HG03558 (cell line): ENCODE measurements at regions not wholly inside any gene's neighbourhood (a gene's known extent, or its start where the extent isn't known, plus 50 kb on each side); places are given as distances from the start of the nearest gene placed in this dataset.
"Not testable (repeated sequence)": the region's sequence is repeated elsewhere in the genome, so short reads cannot be mapped to it uniquely, and the experiment has no call there.

Experiments
- ATAC-seq: cut with Tn5 transposase; IDR thresholded peaks from one replicate; pipeline ENCODE4 v1.9.1; 2021; ENCODE audit warnings: moderate number of reproducible peaks; ENCODE audit not compliant: unreplicated experiment; ENCODE audit errors: extremely low read depth

DNA sequence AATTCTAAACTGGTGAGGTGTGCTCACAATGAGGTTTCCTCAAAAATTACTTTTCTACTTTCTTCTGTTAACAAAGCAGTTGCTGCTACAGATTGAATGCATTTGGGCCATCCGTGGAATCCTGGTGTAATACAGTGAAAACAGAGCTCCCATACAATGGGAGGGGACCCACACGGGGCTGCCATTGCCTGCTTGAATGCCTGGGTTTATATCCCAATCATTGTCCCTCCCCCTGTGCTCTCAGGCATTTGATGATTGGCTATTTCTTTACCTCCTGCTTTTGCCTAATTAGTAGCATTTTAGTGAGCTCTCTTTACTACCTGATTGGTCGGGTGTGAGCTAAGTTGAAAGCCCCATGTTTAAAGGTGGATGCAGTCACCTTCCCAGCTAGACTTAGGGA is 52.9 kb upstream of the CSF1 start:
- not testable (repeated sequence) for ATAC-seq

DNA sequence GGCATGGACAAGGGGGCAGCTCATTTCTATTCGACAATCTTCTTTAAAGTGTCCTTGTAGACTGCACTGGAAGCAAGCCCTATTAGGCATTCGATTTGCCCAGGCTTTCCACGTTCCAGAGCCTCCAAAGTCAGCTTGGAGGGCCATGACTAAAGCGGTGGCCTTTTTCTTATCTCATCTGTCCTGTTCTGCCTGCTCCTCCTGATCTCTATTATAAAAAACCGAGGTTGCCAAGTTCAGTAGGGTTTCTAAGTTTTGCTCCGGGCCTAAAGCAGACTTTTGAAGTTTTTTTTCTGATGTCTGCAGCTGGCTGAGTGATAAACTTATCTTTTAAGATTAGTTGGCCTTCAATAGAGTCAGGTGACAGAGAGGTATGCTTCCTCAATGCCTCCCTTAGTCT is 54.7 kb upstream of the CSF1 start:
- ATAC-seq, result not testable (repeated sequence)

DNA sequence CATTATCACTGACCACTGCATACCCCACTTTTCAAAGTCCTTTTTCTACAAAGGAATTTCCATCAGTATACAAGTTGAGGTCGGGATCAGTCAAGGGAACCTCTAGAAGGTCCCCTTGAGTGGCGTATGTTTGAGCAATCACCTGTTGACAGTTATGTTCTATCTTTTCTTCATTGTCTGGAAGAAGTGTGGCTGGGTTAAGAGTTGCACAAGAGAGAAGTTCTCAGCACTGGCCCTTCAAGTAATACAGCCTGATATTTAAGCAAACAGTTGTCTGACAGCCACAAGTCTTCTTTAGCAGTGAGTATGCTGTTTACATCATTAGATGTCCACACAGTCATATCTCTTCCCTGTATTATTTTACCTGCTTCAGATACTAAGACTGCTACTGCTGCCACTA is 56.7 kb upstream of the CSF1 start:
- not testable (repeated sequence) for ATAC-seq

DNA sequence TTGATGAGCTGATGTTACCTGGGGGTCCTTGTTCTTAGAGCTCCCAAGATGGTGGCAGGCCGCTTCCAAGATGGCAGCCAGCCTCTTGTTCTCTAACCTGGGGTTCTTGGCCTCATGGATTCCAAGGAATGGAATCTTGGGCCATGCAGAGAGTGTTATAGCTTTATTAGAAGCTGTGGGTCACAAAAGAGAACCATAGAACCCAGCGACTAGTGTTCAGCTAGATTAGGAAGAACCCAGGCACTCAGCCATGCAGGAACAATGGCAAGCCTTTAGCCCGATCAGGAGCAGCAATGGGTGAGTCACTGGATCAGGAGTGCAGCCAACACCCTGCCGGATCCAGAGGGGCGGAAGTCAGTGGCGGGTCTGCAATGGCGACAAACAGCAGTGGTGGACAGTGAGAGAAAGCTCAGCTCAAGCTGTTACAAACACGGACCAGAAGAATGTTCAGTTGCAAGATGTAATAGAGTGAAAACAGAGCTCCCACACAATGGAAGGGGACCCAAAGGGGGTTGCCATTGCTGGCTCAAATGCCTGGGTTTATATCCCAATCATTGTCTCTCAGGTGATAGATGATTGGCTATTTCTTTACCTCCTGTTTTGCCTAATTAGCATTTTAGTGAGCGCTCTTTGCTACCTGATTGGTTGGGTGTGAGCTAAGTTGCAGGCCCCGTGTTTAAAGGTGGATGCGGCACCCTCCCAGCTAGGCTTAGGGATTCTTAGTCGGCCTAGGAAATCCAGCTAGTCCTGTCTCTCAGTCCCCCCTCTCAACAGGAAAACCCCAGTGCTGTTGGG is 58.2 kb upstream of the CSF1 start:
- ATAC-seq, result not testable (repeated sequence)

DNA sequence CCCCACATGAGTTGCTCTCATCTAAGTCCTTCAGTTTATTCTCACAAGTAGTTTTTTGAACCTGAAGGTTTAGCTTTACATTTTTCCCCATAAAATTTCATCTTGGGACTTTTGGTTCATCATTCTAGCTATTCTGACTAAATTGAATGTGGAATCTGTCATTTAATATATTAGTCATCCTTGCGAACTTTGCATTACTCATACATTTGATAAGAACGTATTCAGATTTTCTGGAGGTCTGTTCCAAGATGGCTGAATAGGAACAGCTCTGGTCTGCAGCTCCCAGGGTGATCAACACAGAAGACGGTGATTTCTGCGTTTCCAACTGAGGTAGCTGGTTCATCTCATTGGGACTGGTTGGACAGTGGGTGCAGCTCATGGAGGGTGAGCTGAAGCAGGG is 59.8 kb upstream of the CSF1 start:
- ATAC-seq, result no peak

DNA sequence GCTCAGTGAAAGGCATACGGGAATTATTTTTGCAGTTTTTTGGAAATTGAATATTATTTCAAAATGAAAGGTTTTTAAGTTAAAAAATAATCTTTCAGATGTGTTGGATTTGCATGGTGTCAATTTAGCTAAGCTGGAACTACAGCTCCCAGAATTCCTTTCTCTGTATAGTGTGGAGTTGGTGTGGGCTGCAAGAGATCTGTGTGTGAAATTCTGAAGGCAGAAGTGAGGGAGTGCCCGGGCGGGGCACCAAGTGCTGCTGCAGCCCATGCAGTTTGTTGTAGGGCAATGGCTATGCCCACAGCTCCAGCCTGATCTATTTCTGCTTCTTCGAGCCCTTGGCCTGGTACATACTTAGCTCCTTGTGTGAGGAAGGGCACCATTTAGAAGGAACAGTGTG is 60.5 kb upstream of the CSF1 start:
- no peak for ATAC-seq

DNA sequence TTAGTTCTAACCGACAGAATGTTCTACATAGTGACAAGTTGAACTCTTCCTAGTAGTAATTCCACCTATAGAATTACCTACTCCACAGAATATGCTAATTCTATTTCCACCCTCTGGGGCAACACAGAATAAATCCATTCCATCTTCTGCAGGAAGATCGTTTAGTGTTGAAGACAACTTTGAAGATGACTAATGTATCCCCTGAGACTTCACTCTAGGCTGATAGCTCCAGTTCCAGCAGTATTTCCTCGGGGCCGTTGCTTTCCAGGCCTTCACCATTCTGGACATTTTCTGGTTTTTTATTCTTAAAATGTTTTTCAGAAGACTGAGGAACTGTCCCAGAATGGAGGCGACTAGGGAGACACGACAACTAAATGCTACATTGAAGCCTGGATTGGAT is 61.0 kb upstream of the CSF1 start:
- no peak for ATAC-seq

DNA sequence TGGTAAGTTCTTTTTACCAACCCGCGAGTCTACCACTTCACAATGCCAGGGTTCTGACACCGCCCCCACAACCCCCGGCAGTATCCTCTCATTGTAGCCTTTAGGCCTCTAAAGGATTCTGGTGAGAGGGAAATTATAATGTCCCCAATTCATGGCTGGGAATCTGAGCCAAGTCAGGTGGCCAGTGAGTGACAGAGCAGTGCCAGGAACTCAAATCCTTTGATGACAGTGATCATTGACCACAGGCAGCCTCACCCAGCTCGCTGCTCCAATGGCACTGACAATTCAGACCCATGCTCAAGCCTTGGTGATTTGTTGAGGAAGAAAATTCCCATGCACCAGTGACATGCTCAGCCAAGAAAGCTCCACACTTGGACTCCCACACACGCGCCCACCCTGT is 63.4 kb upstream of the CSF1 start:
- ATAC-seq, result no peak

DNA sequence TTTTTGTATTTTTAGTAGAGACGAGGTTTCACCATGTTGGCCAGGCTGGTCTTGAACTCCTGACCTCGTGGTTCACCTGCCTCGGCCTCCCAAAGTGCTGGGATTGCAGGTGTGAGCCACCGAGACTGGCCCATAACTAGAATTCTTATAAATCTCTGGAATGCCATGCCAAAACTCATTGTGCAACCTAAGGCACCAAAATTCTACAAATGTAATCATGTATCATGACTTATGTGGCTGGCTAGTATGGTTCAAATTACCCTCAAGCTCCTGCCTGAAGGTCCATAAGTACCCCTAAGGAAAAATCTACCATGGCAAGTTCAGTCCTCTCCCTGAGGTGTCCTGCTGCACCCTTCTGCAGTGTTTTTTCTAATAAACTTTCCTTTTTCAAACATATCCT is 63.8 kb upstream of the CSF1 start:
- no peak for ATAC-seq

DNA sequence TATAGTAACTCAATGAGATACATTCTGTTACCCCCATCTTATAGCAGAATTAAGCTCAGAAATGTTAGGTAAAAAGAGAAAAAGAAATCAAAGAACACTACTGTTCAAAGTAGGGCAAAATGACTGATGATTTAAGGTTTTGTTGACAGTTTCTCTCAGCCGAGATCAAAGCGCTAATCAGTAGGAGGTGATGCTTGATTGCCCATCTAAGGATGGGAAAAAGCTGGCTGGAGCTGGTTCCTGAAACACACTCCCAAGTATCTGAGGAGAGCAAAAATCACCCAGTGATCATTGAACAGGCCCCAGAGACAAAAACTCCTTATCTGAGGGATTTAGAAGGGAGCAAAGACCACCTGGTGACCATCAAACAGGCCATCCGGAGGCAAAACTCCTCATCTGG is 64.5 kb upstream of the CSF1 start:
- ATAC-seq, result no peak

DNA sequence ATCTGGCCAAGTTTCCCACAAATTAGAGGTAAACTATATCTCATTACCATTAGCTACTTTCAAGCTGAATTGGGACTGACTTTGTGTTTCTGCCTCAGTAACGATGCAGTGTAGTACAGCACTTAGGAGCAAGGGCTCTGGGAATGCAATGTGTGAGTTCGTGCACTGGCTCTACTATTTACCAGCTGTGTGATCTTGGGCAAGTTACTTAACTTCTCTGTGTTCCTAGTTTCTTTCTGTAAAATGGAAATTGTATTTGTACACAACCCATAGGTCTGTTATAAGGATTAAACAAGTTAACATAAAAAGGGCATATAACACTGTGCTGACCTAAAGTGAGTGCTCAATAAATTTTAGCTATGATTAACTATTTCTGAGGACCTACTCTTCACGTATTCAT is 65.0 kb upstream of the CSF1 start:
- ATAC-seq, result no peak

DNA sequence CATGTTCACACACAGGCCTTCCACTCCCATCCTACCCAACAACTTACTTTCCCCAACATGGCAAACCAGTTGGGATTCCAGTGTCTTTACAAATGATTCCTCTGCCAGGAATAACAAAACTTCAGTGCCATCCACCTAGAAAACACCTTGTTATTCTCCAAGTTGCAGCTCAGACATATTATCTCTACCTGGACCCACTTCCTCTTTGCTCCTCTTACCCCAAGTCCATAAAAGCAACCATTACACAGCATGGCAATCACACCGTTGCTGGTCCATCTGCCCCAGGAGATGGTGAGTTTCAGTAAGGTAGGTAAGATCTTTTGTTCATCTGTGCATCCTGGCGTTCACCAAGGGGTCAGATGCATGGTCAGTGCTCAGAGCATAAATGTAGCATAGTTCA is 66.0 kb upstream of the CSF1 start:
- no peak for ATAC-seq

DNA sequence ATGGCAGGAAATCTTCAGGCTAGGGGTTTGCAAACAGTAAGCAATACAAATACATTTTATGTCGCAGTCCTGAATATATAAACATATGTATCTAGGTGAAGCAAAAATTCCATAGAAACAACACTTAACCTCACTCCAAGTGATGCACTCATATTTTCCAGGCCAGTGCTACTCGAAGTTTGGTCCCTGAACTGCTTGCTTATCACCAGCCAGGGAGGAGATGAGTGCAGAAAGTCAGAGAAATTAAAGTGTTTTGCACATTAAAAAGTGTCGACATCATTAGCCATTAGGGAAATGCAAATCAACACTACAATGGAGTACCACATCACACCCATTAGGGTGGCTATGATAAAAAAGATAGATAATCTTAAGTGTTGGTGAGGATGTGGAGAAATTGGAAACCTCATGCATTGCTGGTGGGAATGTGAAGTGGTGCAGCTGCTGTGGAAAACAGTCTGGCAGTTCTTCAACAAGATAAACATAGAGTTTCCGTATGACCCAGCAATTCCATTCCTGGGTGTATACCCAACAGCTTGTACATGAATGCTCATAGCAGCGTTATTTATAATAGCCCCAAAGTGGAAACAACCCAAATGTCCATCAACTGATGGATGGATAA is 70.5 kb upstream of the CSF1 start:
- ATAC-seq, result no peak

DNA sequence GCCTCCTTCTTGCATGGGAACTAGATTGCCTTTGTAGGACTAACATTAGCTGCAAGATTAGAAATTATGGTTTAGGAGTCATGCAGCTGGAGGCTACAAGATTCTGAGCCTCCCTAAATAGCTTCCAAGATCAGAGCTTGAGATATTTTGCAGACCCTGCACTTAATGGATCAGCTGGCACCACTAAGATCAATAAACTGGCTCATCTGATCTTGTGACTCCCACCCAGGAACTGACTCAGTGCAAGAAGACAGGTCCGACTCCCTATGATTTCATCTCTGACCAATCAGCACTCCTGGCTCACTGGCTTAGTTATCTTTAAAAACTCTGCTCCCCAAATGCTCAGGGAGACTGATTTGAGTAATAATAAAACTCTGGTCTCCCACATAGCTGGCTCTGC is 71.4 kb upstream of the CSF1 start:
- not testable (repeated sequence) for ATAC-seq

DNA sequence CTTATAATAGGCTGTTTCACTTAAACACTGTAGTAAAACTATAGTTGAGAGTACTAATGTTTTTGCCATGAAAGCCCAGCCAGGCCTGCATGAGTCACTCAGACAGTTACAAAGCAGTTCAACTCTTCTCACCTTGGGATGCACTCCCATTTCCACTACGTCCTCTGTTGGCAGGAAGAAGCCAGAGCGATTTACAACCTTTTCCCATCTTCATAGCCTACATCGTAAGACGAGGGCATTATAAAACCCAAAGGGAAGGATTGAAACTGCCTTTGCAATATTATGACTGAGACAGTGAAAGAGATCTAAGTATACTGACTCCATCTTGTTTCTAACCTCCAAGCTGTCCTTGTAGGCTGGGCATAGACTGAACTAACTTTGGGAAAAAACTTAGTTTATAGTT is 71.8 kb upstream of the CSF1 start:
- no peak for ATAC-seq

DNA sequence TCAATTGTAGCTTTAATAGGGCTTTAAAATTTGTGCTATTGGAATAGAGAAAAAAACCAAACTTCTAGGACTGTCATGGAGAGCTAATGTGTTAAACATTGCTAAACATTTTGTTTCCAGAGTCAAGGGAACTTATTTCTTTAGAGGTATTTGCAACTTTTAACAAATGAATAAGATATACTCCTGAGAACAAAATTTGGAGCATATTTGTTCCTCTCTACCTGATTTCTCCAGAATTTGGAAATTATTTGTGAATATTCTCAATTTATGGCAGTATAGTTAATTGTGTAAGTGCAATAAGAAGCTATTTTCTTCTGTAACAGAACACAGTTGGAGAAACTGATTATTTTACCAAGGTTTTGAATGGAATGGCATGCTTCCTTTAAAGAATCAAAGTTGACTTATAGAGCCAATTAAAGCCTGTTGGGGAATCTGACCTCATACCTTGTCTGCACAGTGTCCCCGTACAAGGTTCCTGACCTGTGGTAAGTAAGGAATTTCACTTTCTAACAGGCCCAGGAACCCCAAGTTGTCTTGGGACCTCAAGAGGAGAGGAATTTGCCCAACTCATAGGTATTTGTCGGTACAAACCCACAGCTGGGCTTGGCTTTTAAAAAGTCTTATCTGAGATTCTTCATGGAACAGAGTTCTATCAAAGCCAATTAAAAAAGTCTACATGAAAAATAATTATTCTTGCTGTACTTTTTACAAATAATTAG is 72.6 kb upstream of the CSF1 start:
- ATAC-seq, result no peak

DNA sequence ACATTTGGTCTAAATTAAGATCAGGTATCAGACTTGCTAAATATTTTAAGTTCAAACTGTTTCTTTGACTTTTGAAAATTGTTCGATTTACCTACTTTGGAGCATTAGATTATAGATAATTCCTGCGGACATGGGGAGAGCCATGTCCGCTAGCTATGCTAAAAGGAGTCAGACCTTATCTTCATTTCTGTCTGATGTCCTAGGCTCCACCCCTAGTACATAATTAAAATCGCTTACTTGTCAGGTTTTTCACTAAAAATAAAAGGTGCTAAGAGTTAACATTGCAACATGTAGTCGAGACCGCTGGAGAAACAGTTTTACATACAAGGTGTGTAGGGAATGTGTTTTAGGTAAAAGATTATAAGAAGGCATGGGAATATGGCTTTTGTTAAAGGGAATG is 71.9 kb upstream of the EPS8L3 start:
- ATAC-seq, result not testable (repeated sequence)

DNA sequence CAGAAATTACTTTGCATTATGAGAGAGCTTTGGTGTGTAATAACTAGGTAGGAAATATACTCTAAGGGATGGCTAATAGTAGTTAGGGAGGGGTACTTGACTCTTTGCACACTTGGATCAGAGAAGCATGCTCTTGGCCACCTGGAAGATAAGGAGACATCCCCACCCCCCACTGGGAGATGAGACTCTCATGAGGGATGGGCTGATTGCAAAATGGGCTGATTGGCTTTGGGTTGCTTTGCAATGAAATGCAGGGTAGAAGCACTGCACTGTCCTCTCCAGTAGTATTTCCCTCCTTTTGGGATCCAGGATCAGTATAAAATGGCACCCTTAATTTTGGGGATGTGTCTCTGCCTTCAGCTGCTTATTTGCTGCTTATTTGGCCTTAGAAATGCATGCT is 71.2 kb upstream of the EPS8L3 start:
- ATAC-seq, result no peak

DNA sequence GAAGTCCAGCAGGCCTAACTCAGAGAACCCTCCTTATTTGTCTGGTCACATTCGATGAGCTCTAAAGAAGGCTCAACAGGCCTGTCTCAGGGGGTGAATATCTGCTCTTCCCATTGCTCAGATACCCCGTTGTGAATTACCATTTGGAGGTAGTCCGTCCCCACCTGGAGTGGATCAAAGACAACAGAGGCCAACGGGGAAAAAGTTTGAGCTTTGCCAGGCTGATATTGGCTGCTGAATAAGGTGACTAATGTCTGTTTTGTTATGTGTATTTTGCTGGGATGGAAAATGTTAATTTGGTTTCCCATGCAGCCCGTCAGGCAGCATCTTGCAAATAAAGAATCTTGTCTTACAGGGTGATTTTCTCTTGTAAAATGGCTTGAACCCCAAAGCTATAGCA is 69.2 kb upstream of the EPS8L3 start:
- no peak for ATAC-seq

DNA sequence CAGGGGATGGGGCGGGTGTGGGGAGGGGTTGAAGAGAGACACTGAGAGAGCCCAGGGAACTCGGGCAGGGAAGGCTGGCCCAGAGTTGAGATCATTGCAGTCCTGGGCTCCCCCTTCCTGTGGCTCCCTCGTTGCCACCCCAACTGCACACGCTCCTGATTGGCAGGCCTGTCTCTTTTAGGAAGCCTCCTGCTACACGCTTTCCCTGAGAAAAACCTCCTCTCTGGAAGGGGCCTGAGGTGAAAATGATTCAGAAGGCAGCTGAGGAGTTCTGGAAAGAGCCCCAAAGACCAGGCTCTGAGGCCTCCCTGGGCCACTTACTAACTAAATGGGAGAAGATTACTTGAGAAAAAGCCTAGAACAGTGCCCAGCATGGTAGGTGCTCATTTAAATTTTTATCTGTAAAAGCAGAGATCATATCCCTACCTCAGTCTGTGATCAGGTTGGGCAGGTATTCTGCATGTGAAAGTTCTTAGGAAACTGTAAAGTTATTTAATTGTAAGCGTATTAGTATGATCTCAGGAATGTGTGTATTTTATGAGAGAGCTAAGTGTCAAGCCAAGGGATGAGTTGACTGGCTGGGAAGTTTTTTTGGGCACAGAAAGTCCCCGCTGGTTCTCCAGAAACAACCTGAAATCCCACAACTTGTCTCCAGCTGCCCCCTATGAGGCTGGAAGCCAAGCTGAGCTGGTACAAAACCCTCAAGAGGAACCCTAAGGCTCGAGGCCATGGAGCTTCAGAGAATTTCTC is 65.2 kb upstream of the EPS8L3 start:
- no peak for ATAC-seq

DNA sequence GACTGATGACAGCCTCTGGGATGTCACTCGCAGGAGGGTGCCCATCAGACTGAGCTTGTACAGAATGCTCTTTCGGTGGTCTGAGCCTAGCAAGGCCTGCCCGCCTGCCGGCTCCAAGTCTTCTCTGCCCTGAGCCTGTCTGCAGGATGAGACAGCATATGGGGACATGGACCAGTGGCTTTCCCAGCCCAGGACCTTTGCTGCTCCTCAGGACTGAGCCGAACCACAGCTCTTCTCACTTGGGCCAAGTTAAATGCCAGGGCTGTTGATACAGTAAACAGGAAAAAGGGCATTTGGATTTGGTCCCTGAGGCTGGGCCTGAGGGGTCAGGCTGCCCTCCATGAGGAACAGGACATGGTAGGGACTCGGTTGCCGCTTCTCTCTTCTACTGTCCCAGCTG is 64.3 kb upstream of the EPS8L3 start:
- ATAC-seq, result no peak
